ENCODE measurements at regions not wholly inside any gene's neighbourhood (a gene's known extent, or its start where the extent isn't known, plus 50 kb on each side); places are given as distances from the start of the nearest gene placed in this dataset.

DNA sequence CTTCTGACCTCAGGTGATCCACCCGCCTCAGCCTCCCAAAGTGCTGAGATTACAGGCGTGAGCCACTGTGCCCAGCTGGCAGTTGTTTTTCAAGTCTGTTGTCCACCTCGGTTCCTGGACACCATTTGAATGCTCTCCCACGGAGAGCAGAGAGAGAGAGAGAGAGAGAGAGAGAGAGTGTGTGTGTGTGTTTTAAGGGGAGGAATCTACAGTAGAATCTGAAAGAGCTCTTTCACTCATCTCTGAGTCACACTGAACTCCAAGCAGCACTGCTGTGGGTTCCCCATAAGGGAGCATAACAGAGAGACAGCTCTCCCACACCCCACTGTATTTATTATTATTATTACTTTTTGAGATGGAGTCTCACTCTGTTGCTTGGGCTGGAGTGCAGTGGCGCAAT is 156.6 kb downstream of the RPLP1 start:
- H3K9me3 Mint-ChIP-seq: no peaks in the 10 kb centered on the region
- H3K4me1 Mint-ChIP-seq (ENCODE audit: unreplicated experiment): peaks cover 5% of the 10 kb centered on the region
- TF ChIP-seq, protein P1, sequence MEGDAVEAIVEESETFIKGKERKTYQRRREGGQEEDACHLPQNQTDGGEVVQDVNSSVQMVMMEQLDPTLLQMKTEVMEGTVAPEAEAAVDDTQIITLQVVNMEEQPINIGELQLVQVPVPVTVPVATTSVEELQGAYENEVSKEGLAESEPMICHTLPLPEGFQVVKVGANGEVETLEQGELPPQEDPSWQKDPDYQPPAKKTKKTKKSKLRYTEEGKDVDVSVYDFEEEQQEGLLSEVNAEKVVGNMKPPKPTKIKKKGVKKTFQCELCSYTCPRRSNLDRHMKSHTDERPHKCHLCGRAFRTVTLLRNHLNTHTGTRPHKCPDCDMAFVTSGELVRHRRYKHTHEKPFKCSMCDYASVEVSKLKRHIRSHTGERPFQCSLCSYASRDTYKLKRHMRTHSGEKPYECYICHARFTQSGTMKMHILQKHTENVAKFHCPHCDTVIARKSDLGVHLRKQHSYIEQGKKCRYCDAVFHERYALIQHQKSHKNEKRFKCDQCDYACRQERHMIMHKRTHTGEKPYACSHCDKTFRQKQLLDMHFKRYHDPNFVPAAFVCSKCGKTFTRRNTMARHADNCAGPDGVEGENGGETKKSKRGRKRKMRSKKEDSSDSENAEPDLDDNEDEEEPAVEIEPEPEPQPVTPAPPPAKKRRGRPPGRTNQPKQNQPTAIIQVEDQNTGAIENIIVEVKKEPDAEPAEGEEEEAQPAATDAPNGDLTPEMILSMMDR (conservative IDR thresholded peaks at IDR 0.05): no peak
- H3K36me3 Mint-ChIP-seq: no peaks in the 10 kb centered on the region
- no peak overlapping the region for H3K27ac Mint-ChIP-seq
- H3K4me3 Mint-ChIP-seq: no peak overlapping the region
- no peak for DNase-seq (ENCODE audit: extremely low spot score, unreplicated experiment)
- H3K27me3 Mint-ChIP-seq: peaks cover 29% of the 10 kb centered on the region

DNA sequence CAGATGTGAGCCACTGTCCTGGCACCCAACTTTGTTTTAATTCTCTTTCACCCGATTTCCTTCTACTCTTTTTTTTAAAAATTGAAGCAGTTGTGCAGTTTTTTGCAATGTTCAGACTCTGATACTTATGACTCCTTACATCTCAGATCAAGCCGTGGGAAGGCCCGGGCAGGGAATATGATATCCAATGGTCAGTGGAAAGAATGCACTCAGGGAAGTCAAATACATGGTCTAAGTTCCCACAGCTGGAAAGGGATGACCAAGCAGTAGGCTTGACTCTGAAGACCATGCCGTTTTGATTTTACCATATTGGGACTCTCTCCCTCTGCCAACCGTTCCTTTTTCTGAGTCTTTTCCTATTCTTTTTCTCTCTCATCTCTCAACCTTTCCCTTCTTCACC is 157.2 kb downstream of the RPLP1 start:
- no peak for DNase-seq (ENCODE audit: extremely low spot score, unreplicated experiment)
- TF ChIP-seq, protein P1 (conservative IDR thresholded peaks at IDR 0.05): no peak
- Mint-ChIP-seq H3K4me3 (no peak overlapping the region), H3K27ac (no peak overlapping the region), H3K36me3 (no peaks in the 10 kb centered on the region), H3K9me3 (no peaks in the 10 kb centered on the region), H3K27me3 (peaks cover 33% of the 10 kb centered on the region), H3K4me1 (ENCODE audit: unreplicated experiment) (peaks cover 5% of the 10 kb centered on the region)

DNA sequence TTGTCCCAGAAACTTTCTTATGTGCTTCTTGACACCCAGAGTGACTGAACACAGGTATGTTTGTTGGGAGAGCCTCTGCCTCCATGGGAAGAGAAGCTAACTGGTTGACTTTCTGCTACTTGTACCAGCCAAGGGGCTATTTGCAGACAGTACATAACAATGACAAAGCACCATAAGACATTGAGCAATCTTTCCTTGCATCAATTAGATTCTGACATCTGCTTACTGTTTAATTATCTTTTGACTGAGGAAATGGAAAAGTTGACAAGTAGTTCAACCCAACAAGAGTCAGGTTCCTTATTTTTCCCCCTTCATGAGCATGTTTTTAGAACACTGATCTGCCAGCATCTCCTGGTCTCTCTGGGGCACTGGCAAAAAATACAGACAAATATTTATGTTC is 157.7 kb downstream of the RPLP1 start:
- Mint-ChIP-seq H3K27me3 (peaks cover 36% of the 10 kb centered on the region), H3K36me3 (no peaks in the 10 kb centered on the region), H3K27ac (no peak overlapping the region), H3K4me3 (no peak overlapping the region), H3K9me3 (no peaks in the 10 kb centered on the region), H3K4me1 (ENCODE audit: unreplicated experiment) (peaks cover 5% of the 10 kb centered on the region)
- TF ChIP-seq, protein P1 (conservative IDR thresholded peaks at IDR 0.05): no peak
- DNase-seq (ENCODE audit: extremely low spot score, unreplicated experiment): no peak

DNA sequence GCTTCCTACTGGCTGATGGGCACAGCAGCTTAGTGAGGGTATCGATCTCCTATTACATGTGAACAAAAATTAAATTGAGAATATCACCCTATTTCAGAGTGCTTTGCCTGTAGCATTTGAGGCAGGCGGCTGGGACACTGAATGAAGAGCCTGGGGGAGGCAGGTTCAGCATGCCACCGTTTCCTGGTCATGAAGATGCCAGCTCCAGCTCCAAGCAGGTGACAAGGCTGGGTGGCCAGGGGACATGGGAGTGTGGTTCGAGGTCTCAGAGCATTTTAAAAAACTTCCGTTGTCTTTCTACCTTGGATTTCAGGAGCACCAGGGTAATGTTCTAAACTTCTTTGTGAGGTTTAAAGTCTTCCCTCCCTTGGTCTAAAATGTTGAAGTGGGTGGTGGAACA is 158.2 kb downstream of the RPLP1 start:
- H3K36me3 Mint-ChIP-seq: no peaks in the 10 kb centered on the region
- peaks cover 5% of the 10 kb centered on the region for H3K4me1 Mint-ChIP-seq (ENCODE audit: unreplicated experiment)

DNA sequence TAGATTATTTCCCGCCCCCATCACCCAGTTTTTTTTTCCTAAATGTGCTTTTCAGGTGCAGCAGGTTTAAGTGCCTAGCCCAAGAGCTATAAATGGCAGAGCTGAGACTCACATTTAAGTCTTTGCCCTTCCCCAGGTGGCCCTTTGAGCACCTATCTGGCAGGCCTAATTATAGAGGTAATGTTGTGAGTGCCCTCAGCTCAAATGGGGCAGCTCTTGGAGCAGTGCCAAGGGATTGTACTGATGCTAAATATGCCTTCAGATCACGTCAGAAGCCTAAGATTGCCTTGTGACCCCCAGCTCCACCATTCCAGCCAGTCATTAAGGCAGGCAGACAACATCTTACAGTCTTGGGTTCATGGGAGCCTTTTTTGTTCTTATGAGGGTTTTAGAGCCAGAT is 159.5 kb downstream of the RPLP1 start:
- Mint-ChIP-seq H3K9me3 (no peaks in the 10 kb centered on the region), H3K27me3 (peaks cover 27% of the 10 kb centered on the region), H3K4me3 (no peak overlapping the region), H3K36me3 (no peaks in the 10 kb centered on the region), H3K4me1 (ENCODE audit: unreplicated experiment) (peaks cover 5% of the 10 kb centered on the region), H3K27ac (no peak overlapping the region)
- TF ChIP-seq, protein P1 (conservative IDR thresholded peaks at IDR 0.05): no peak
- no peak for DNase-seq (ENCODE audit: extremely low spot score, unreplicated experiment)

More for the DNA sequence above, 158.2 kb downstream of the RPLP1 start:
- TF ChIP-seq, protein P1 (conservative IDR thresholded peaks at IDR 0.05): no peak
- Mint-ChIP-seq H3K9me3 (no peaks in the 10 kb centered on the region), H3K27me3 (peaks cover 33% of the 10 kb centered on the region), H3K4me3 (no peak overlapping the region), H3K27ac (no peak overlapping the region)
- DNase-seq (ENCODE audit: extremely low spot score, unreplicated experiment): no peak

DNA sequence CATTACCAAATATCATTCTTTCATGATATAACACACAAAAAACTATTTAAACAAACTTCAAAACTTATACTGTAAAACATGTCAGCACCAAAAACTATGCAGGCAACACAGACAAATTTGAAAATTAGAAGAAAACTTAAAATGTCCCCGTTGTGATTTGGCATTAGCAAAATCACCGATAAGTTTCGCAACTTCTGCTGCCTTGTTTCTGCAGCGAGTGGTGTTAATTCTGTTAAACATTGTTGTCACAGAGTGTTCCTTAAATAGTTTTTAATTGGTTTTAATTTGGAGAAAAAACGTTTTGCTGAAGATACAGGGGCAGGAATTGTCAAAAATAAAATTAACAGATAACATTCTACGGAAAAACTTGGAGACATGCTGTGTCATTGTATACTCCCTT is 160.6 kb downstream of the RPLP1 start:
- H3K9me3 Mint-ChIP-seq: no peaks in the 10 kb centered on the region
- H3K36me3 Mint-ChIP-seq: no peaks in the 10 kb centered on the region
- peaks cover 5% of the 10 kb centered on the region for H3K4me1 Mint-ChIP-seq (ENCODE audit: unreplicated experiment)

More for the DNA sequence above, 160.6 kb downstream of the RPLP1 start:
- DNase-seq (ENCODE audit: extremely low spot score, unreplicated experiment): no peak
- TF ChIP-seq, protein P1 (conservative IDR thresholded peaks at IDR 0.05): no peak
- peaks cover 21% of the 10 kb centered on the region for H3K27me3 Mint-ChIP-seq
- H3K4me3 Mint-ChIP-seq: no peak overlapping the region
- H3K27ac Mint-ChIP-seq: no peak overlapping the region

Measured in type B pancreatic cell (in vitro differentiated cells).